ENCODE measurements at regions not wholly inside any gene's neighbourhood (a gene's known extent, or its start where the extent isn't known, plus 50 kb on each side); places are given as distances from the start of the nearest gene placed in this dataset.

GRCh38 chr20:36104244-36104643 is 50.3 kb upstream of the EPB41L1 start:
- DNase-seq, result no peak
